ENCODE measurements at regions not wholly inside any gene's neighbourhood (a gene's known extent, or its start where the extent isn't known, plus 50 kb on each side); places are given as distances from the start of the nearest gene placed in this dataset.

GRCh38 chr9:38227656-38228055 is 158.6 kb upstream of the SHB start:
- DNase-seq (ENCODE audit: low read depth) = no peak

- DNase-seq (ENCODE audit: low read depth) = peak; percentile 37
Measured at GRCh38 chr9:38227061-38227540, 158.1 kb upstream of the SHB start.

GRCh38 chr9:38226491-38226951 is 157.5 kb upstream of the SHB start:
- DNase-seq (ENCODE audit: low read depth) = no peak

GRCh38 chr9:38224941-38225340 is 155.9 kb upstream of the SHB start:
- DNase-seq (ENCODE audit: low read depth) = no peak

GRCh38 chr9:38216572-38216971 is 147.5 kb upstream of the SHB start:
- DNase-seq (ENCODE audit: low read depth) = no peak

- DNase-seq (ENCODE audit: low read depth) = no peak
Measured at GRCh38 chr9:38215465-38215864, 146.4 kb upstream of the SHB start.

- no peak for DNase-seq (ENCODE audit: low read depth)
Measured at GRCh38 chr9:38214432-38214831, 145.4 kb upstream of the SHB start.

GRCh38 chr9:38213631-38214299 is 144.7 kb upstream of the SHB start:
- no peak for DNase-seq (ENCODE audit: low read depth)

- DNase-seq (ENCODE audit: low read depth) = no peak
Measured at GRCh38 chr9:38212016-38212415, 143.0 kb upstream of the SHB start.

GRCh38 chr9:38211002-38211401 is 142.0 kb upstream of the SHB start:
- no peak for DNase-seq (ENCODE audit: low read depth)

GRCh38 chr9:38208206-38208901 is 139.3 kb upstream of the SHB start:
- DNase-seq (ENCODE audit: low read depth) = no peak

- no peak for DNase-seq (ENCODE audit: low read depth)
Measured at GRCh38 chr9:38207247-38207778, 138.3 kb upstream of the SHB start.

GRCh38 chr9:38205279-38205678 is 136.3 kb upstream of the SHB start:
- no peak for DNase-seq (ENCODE audit: low read depth)

GRCh38 chr9:38202336-38202938 is 133.4 kb upstream of the SHB start:
- DNase-seq (ENCODE audit: low read depth) = no peak

GRCh38 chr9:38201844-38202243 is 132.8 kb upstream of the SHB start:
- DNase-seq (ENCODE audit: low read depth) = no peak

- no peak for DNase-seq (ENCODE audit: low read depth)
Measured at GRCh38 chr9:38200431-38200830, 131.4 kb upstream of the SHB start.

- DNase-seq (ENCODE audit: low read depth) = no peak
Measured at GRCh38 chr9:38198140-38198539, 129.1 kb upstream of the SHB start.

- DNase-seq (ENCODE audit: low read depth) = no peak
Measured at GRCh38 chr9:38196714-38197113, 127.7 kb upstream of the SHB start.

- no peak for DNase-seq (ENCODE audit: low read depth)
Measured at GRCh38 chr9:38195737-38196161, 126.7 kb upstream of the SHB start.

GRCh38 chr9:38194870-38195269 is 125.8 kb upstream of the SHB start:
- DNase-seq (ENCODE audit: low read depth) = no peak

- DNase-seq (ENCODE audit: low read depth) = no peak
Measured at GRCh38 chr9:38192731-38193265, 123.8 kb upstream of the SHB start.

- DNase-seq (ENCODE audit: low read depth) = no peak
Measured at GRCh38 chr9:38186404-38187115, 117.5 kb upstream of the SHB start.
